WI38 (cell line): ENCODE measurements at regions not wholly inside any gene's neighbourhood (a gene's known extent, or its start where the extent isn't known, plus 50 kb on each side); places are given as distances from the start of the nearest gene placed in this dataset.
"Not testable (repeated sequence)": the region's sequence is repeated elsewhere in the genome, so short reads cannot be mapped to it uniquely, and the experiment has no call there.

Experiments used
- H3K4me3 ChIP-seq: 2 replicates; pipeline ENCODE4 v1.5.1; 2011; ENCODE audit warnings: low read depth, mild to moderate bottlenecking, control low read depth, low read length
- CTCF ChIP-seq: IDR thresholded peaks from 2 replicates; pipeline ENCODE4 v1.5.1; 2012; ENCODE audit warnings: low read depth, mild to moderate bottlenecking, control low read depth, low read length

GRCh38 chr1:213698092-213698702 is 289.6 kb upstream of the PROX1 start:
- TF ChIP-seq CTCF: no peak
- no peak overlapping the region for H3K4me3 ChIP-seq

- no peak for TF ChIP-seq CTCF
- no peak overlapping the region for H3K4me3 ChIP-seq
Observed at GRCh38 chr1:213702703-213703102, 285.1 kb upstream of the PROX1 start.

GRCh38 chr1:213704941-213705340 is 282.8 kb upstream of the PROX1 start:
- no peak overlapping the region for H3K4me3 ChIP-seq
- no peak for TF ChIP-seq CTCF

GRCh38 chr1:213711833-213712490 is 275.8 kb upstream of the PROX1 start:
- H3K4me3 ChIP-seq: not testable (repeated sequence)

GRCh38 chr1:213714645-213715044 is 273.1 kb upstream of the PROX1 start:
- no peak overlapping the region for H3K4me3 ChIP-seq
- TF ChIP-seq CTCF: no peak

- TF ChIP-seq CTCF: no peak
- H3K4me3 ChIP-seq: no peak overlapping the region
Observed at GRCh38 chr1:213715182-213715581, 272.6 kb upstream of the PROX1 start.

GRCh38 chr1:213719462-213719861 is 268.3 kb upstream of the PROX1 start:
- H3K4me3 ChIP-seq: no peak overlapping the region

More at GRCh38 chr1:213719462-213719861, 268.3 kb upstream of the PROX1 start:
- no peak for TF ChIP-seq CTCF
